H9 (cell line): ENCODE measurements at regions not wholly inside any gene's neighbourhood (a gene's known extent, or its start where the extent isn't known, plus 50 kb on each side); places are given as distances from the start of the nearest gene placed in this dataset.

ENCODE experiments used
- DNase-seq: peaks from one replicate; pipeline ENCODE4 v3.0.0-alpha.2; 2017
- H2AFZ ChIP-seq: one replicate; pipeline ENCODE4 v1.6.1; 2013; ENCODE audit warnings: mild to moderate bottlenecking, low read length, control low read depth, moderate library complexity
- H2AK5ac ChIP-seq: 2 replicates; pipeline ENCODE4 v1.6.1; 2013; ENCODE audit warnings: low read length, control low read depth, mixed read lengths; ENCODE audit not compliant: insufficient read length
- H2BK120ac ChIP-seq: one replicate; pipeline ENCODE4 v1.6.1; 2013; ENCODE audit warnings: low read depth, mild to moderate bottlenecking, low read length, control low read depth, inconsistent platforms; ENCODE audit not compliant: poor library complexity, severe bottlenecking
- H2BK12ac ChIP-seq: 2 replicates; pipeline ENCODE4 v1.6.1; 2013; ENCODE audit warnings: low read length, control low read depth, mixed read lengths, low read depth; ENCODE audit not compliant: insufficient read length
- H2BK15ac ChIP-seq: 2 replicates; pipeline ENCODE4 v1.6.1; 2013; ENCODE audit warnings: low read depth, low read length, control low read depth
- H2BK20ac ChIP-seq: one replicate; pipeline ENCODE4 v1.6.1; 2013; ENCODE audit warnings: low read depth, mild to moderate bottlenecking, low read length, control low read depth, inconsistent platforms; ENCODE audit not compliant: poor library complexity, severe bottlenecking
- H2BK5ac ChIP-seq: 2 replicates; pipeline ENCODE4 v1.6.1; 2013; ENCODE audit warnings: low read length, control low read depth, mixed read lengths; ENCODE audit not compliant: insufficient read length
- H3K14ac ChIP-seq: 2 replicates; pipeline ENCODE4 v1.6.1; 2013; ENCODE audit warnings: low read length, control low read depth; ENCODE audit not compliant: insufficient read depth
- H3K18ac ChIP-seq: 2 replicates; pipeline ENCODE4 v1.6.1; 2013; ENCODE audit warnings: low read depth, mild to moderate bottlenecking, mixed read lengths, low read length, control low read depth; ENCODE audit not compliant: insufficient read length
- H3K23ac ChIP-seq: 2 replicates; pipeline ENCODE4 v1.6.1; 2013; ENCODE audit warnings: low read length, control low read depth, mixed read lengths, low read depth; ENCODE audit not compliant: insufficient read length
- H3K23me2 ChIP-seq: 2 replicates; pipeline ENCODE4 v1.6.1; 2013; ENCODE audit warnings: low read depth, mild to moderate bottlenecking, mixed read lengths, low read length, control low read depth; ENCODE audit not compliant: insufficient read length, poor library complexity, severe bottlenecking
- H3K27ac ChIP-seq: 2 replicates; pipeline ENCODE4 v1.5.1; 2013; ENCODE audit warnings: low read length, control low read depth, mixed read lengths, low read depth; ENCODE audit not compliant: insufficient read length
- H3K27me3 ChIP-seq: 2 replicates; pipeline ENCODE4 v1.6.1; 2013; ENCODE audit warnings: low read length, control low read depth, inconsistent platforms; ENCODE audit not compliant: insufficient read depth
- H3K4ac ChIP-seq: 2 replicates; pipeline ENCODE4 v1.6.1; 2013; ENCODE audit warnings: low read depth, mild to moderate bottlenecking, control low read depth, inconsistent platforms, low read length, moderate library complexity
- H3K4me1 ChIP-seq: 2 replicates; pipeline ENCODE4 v1.6.1; 2013; ENCODE audit warnings: low read length, control low read depth, inconsistent platforms; ENCODE audit not compliant: insufficient read depth
- H3K4me2 ChIP-seq: 2 replicates; pipeline ENCODE4 v1.6.1; 2013; ENCODE audit warnings: low read length, control low read depth, mixed read lengths; ENCODE audit not compliant: insufficient read length, insufficient read depth
- H3K56ac ChIP-seq: 2 replicates; pipeline ENCODE4 v1.6.1; 2013; ENCODE audit warnings: low read depth, mild to moderate bottlenecking, mixed read lengths, low read length, control low read depth; ENCODE audit not compliant: insufficient read length
- H3K79me1 ChIP-seq: 2 replicates; pipeline ENCODE4 v1.6.1; 2013; ENCODE audit warnings: low read depth, mild to moderate bottlenecking, moderate library complexity, low read length, control low read depth, inconsistent platforms; ENCODE audit not compliant: insufficient read depth, poor library complexity, severe bottlenecking
- H3K79me2 ChIP-seq: 2 replicates; pipeline ENCODE4 v1.6.1; 2013; ENCODE audit warnings: low read length, control low read depth, inconsistent platforms; ENCODE audit not compliant: insufficient read depth
- H3K9ac ChIP-seq: 2 replicates; pipeline ENCODE4 v1.6.1; 2013; ENCODE audit warnings: low read length, control low read depth, mixed read lengths; ENCODE audit not compliant: insufficient read length; ENCODE audit errors: extremely low read depth
- H3K9me3 ChIP-seq: one replicate; pipeline ENCODE4 v1.6.1; 2013; ENCODE audit warnings: low read depth, low read length, inconsistent platforms; ENCODE audit not compliant: control insufficient read depth
- H3T11ph ChIP-seq: one replicate; pipeline ENCODE4 v1.6.1; 2013; ENCODE audit warnings: mild to moderate bottlenecking, low read length, control low read depth, inconsistent platforms
- H4K20me1 ChIP-seq: one replicate; pipeline ENCODE4 v1.6.1; 2013; ENCODE audit not compliant: control insufficient read depth, insufficient read length, insufficient read depth
- H4K5ac ChIP-seq: 2 replicates; pipeline ENCODE4 v1.6.1; 2013; ENCODE audit warnings: low read depth, mild to moderate bottlenecking, mixed read lengths, low read length, control low read depth; ENCODE audit not compliant: insufficient read length
- H4K8ac ChIP-seq: replicated peaks from 2 replicates; pipeline ENCODE4 v1.6.1; 2013; ENCODE audit warnings: low read length, control low read depth, mixed read lengths, low read depth; ENCODE audit not compliant: insufficient read length
- H4K91ac ChIP-seq: 2 replicates; pipeline ENCODE4 v1.6.1; 2013; ENCODE audit warnings: low read depth, mild to moderate bottlenecking, moderate library complexity, mixed read lengths, low read length, control low read depth; ENCODE audit not compliant: insufficient read length
- H3K27ac Mint-ChIP-seq, 3 experiments: 2 replicates in 2 of 3; 3 replicates in 1 of 3; pipeline ENCODE4 v1.8.0; 2020 to 2021; ENCODE audit warnings: mixed read lengths in 3 of 3, mild to moderate bottlenecking in 1 of 3, moderate library complexity in 1 of 3
- H3K27me3 Mint-ChIP-seq: 2 replicates; pipeline ENCODE4 v1.8.0; 2021; ENCODE audit warnings: low read depth, mild to moderate bottlenecking, moderate library complexity, mixed read lengths
- H3K36me3 Mint-ChIP-seq, 3 experiments: 2 replicates in 2 of 3; 3 replicates in 1 of 3; pipeline ENCODE4 v1.8.0; 2020 to 2021; ENCODE audit warnings: low read depth in 3 of 3, mixed read lengths in 3 of 3; ENCODE audit not compliant: insufficient read depth in 1 of 3
- H3K4me1 Mint-ChIP-seq, 2 experiments: 2 replicates each; pipeline ENCODE4 v1.8.0; 2020; ENCODE audit warnings: mixed read lengths in 2 of 2
- H3K4me3 Mint-ChIP-seq, 2 experiments: 2 replicates in 1 of 2; 3 replicates in 1 of 2; pipeline ENCODE4 v1.8.0; 2020 to 2021; ENCODE audit warnings: mild to moderate bottlenecking in 2 of 2, mixed read lengths in 2 of 2, moderate library complexity in 1 of 2
- H3K9me3 Mint-ChIP-seq, 2 experiments: 2 replicates in 1 of 2; 3 replicates in 1 of 2; pipeline ENCODE4 v1.8.0; 2020; ENCODE audit warnings: mild to moderate bottlenecking in 2 of 2, mixed read lengths in 2 of 2, moderate library complexity in 1 of 2
- CTCF ChIP-seq: fragments of 200-600 bp; sonication (generic); conservative IDR thresholded peaks from 3 replicates; pipeline ENCODE4 v1.8.0; 2021; ENCODE audit warnings: antibody characterized with exemption, mild to moderate bottlenecking
- WGBS: extraction: QIAGEN DNeasy Blood & Tissue Kit; methylation state at CpG from one replicate; pipeline ENCODE4 v1.1.7; 2013; ENCODE audit warnings: missing lambda C conversion rate, low lambda C conversion rate, mixed read lengths; ENCODE audit not compliant: insufficient read length; ENCODE audit errors: extremely low coverage; 5-methylcytosine and 5-hydroxymethylcytosine counted together

DNA sequence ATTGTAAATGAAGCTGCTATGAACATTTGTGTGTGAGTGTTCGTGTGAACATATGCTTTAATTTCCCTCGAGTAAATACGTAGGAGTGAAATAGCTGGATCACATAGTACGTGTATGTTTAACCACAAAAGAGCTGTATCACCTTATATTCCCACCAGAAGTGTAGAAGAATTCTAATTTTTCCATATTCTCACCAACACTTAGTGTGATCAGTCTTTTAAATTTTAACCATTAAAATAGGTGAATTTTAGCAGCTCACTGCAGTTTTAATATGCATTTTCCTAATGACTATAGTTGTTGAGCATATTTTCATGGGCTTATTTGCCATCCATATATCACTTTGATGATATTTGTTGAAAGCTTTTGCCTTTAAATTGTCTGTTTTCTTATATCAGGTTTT, 741.2 kb downstream of the PTPRU start:
- no peak overlapping the region for H2AK5ac ChIP-seq
- no peak overlapping the region for H2BK12ac ChIP-seq
- Mint-ChIP-seq H3K27me3 (no peaks in the 10 kb centered on the region; the same call in 1 of the 2 replicates), H3K27ac (no peak overlapping the region), H3K9me3 (peaks cover 3 to 5% of the 10 kb centered on the region in 2 experiments; a peak in 4 of 5 replicates), H3K36me3 (no peaks in the 10 kb centered on the region; a peak in 2 of 7 replicates), H3K4me3 (no peak overlapping the region), H3K4me1 (peaks cover 53 to 56% of the 10 kb centered on the region in 2 experiments)
- DNase-seq = no peak
- no peaks in the 10 kb centered on the region for H3K23me2 ChIP-seq
- no peak overlapping the region for H4K5ac ChIP-seq
- no peaks in the 10 kb centered on the region for H3K27me3 ChIP-seq
- no peaks in the 10 kb centered on the region for H3K79me2 ChIP-seq
- no peak overlapping the region for H2BK15ac ChIP-seq
- no peaks in the 10 kb centered on the region for H3K9me3 ChIP-seq
- no peak overlapping the region for H3K27ac ChIP-seq
- H3K14ac ChIP-seq = no peak overlapping the region
- no peak overlapping the region for H2BK5ac ChIP-seq
- no peak overlapping the region for H3K18ac ChIP-seq
- H4K20me1 ChIP-seq = no peaks in the 10 kb centered on the region
- peaks cover 16% of the 10 kb centered on the region for H3K4me1 ChIP-seq
- no peak overlapping the region for H2BK120ac ChIP-seq
- H3K9ac ChIP-seq = no peak overlapping the region
- H4K8ac ChIP-seq = no peak overlapping the region
- no peaks in the 10 kb centered on the region for H3K79me1 ChIP-seq
- H2AFZ ChIP-seq = no peak overlapping the region
- no peak overlapping the region for H3K4me2 ChIP-seq
- WGBS = no CpG with 5 or more reads among the region's 4 CpGs
- no peak overlapping the region for H3T11ph ChIP-seq
- H3K4ac ChIP-seq = no peak overlapping the region
- no peak overlapping the region for H3K23ac ChIP-seq
- no peak overlapping the region for H2BK20ac ChIP-seq
- no peak for TF ChIP-seq CTCF
- H4K91ac ChIP-seq = no peak overlapping the region
- H3K56ac ChIP-seq = no peak overlapping the region
